Fibroblast of villous mesenchyme (primary cell): ENCODE measurements at regions not wholly inside any gene's neighbourhood (a gene's known extent, or its start where the extent isn't known, plus 50 kb on each side); places are given as distances from the start of the nearest gene placed in this dataset. TPM values are rescaled to one million over a fixed set of nuclear protein-coding genes. Genes with fewer than 3 reads are reported as not detected.

Experiments
- DNase-seq: peaks from one replicate; pipeline ENCODE4 v3.0.0-alpha.2; 2010; ENCODE audit warnings: low read depth
- H3K4me3 ChIP-seq: 2 replicates; pipeline ENCODE4 v1.5.1; 2011; ENCODE audit warnings: low read depth, mild to moderate bottlenecking, low read length
- small RNA-seq: library from RNA; depleted of rRNA; stranded (forward); fragments of <200 nt; gene quantifications from one replicate; pipeline ENCODE3, GENCODE V24; 2012
- TF ChIP-seq, protein P1 (sequence below): IDR thresholded peaks from 2 replicates; pipeline ENCODE4 v1.5.1; 2012; ENCODE audit warnings: low read depth, mild to moderate bottlenecking, low read length; ENCODE audit not compliant: insufficient read depth

DNA sequence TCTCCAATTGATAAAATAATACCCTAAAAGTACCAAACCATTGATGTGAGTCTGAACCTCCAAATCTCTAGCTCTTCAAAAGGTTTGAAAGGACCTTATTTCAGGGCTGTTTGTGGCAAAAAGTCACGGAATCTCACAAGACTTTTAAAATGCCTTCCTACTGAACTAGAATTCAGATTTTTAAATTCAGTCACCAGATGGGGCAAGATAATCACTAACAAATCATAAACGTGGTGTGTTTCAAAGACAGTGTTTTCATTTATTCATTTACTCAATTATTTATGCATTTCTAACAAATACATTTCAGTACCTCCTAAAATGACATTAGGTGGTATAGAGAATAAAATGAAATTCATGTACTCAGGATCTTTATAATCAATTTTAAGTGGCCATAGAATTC lies 68.2 kb upstream of the SMC2 start:
- no peak overlapping the region for H3K4me3 ChIP-seq
- TF ChIP-seq, protein P1, sequence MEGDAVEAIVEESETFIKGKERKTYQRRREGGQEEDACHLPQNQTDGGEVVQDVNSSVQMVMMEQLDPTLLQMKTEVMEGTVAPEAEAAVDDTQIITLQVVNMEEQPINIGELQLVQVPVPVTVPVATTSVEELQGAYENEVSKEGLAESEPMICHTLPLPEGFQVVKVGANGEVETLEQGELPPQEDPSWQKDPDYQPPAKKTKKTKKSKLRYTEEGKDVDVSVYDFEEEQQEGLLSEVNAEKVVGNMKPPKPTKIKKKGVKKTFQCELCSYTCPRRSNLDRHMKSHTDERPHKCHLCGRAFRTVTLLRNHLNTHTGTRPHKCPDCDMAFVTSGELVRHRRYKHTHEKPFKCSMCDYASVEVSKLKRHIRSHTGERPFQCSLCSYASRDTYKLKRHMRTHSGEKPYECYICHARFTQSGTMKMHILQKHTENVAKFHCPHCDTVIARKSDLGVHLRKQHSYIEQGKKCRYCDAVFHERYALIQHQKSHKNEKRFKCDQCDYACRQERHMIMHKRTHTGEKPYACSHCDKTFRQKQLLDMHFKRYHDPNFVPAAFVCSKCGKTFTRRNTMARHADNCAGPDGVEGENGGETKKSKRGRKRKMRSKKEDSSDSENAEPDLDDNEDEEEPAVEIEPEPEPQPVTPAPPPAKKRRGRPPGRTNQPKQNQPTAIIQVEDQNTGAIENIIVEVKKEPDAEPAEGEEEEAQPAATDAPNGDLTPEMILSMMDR: no peak
- DNase-seq: peak; percentile 15

DNA sequence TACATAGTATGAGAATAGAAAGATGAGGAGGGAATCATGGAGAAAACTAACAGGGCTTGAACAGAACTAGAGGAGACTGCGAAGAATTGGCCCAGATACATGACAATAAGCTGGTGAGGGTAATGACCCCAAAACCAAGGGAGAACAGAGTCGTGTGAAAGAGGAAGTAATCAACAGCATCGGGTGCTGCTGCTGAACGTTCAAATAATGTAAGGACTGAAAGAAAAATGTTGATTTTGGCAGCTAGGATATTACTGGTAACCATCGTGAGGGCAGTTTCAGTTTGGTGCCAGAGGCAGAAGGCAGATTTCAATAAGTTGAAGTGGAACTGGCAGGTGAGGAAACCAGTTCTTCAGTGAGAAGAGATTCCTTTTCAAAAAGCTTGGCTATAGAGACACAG lies 66.8 kb upstream of the SMC2 start:
- DNase-seq: no peak
- H3K4me3 ChIP-seq: no peak overlapping the region
- TF ChIP-seq, protein P1: no peak

DNA sequence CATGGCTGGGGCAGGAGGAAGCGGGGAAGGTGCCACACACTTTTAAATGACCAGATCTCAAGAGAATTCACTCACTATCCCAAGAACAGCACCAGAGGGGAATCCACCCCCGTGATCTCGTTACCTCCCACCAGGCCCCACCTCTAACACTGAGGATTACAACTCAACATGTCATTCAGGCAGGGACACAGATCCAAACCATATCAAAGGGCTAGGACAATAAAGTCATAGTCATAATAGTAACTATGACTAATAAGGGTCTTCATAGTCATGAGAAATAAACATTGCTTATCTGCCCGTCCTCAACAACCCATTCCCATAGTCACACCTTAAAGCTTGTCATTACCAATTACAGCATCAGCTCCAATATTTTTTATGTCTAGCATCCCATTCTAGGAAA lies 65.3 kb upstream of the SMC2 start:
- DNase-seq: no peak

More for the DNA sequence above, 65.3 kb upstream of the SMC2 start:
- no peak overlapping the region for H3K4me3 ChIP-seq
- TF ChIP-seq, protein P1: no peak

Small RNA genes lying in the stretch of these regions (small RNA-seq; reads per million reads assigned to genes)
- gene RNA5SP291: not detected
